Endothelial cell of umbilical vein (primary cell): ENCODE measurements at regions not wholly inside any gene's neighbourhood (a gene's known extent, or its start where the extent isn't known, plus 50 kb on each side); places are given as distances from the start of the nearest gene placed in this dataset.

Source experiments
- BruUV-seq: library from RNA; stranded (reverse); fragments of 400-500 nt; replicated peaks from 2 replicates; lab custom pipeline; 2021; lab: Mats Ljungman, UMichigan
- CTCF ChIA-PET: fragments of 300-600, 350-600 bp; sonication (Branson Sonifier 250); formaldehyde crosslinking; loops from one replicate; lab custom pipeline; 2021; ENCODE audit warnings: antibody characterized with exemption, inconsistent platforms; lab: Charles Lee
- POLR2A ChIA-PET: fragments of 300-600, 350-600 bp; sonication (Branson Sonifier 250); formaldehyde crosslinking; loops from one replicate; lab custom pipeline; 2021; ENCODE audit warnings: antibody characterized with exemption, inconsistent platforms; lab: Charles Lee
- DNase-seq: peaks from one replicate; pipeline ENCODE4 v3.0.0-alpha.2; 2011; ENCODE audit warnings: low read depth, low spot score
- FAIRE-seq: peaks from 2 replicates; lab custom pipeline; 2011; peaks lifted over from hg19 to GRCh38; lab: Jason Lieb, UNC
- H2AFZ ChIP-seq: 2 replicates; pipeline ENCODE4 v1.6.0; 2012; ENCODE audit warnings: low read depth, low read length, control low read depth, inconsistent platforms
- H3K27ac ChIP-seq: 2 replicates; pipeline ENCODE4 v1.5.1; 2011; ENCODE audit warnings: low read depth, mild to moderate bottlenecking, control low read depth, low read length, moderate library complexity; ENCODE audit not compliant: insufficient read depth
- H3K27me3 ChIP-seq, 2 experiments: 2 replicates each; pipeline versions ENCODE4 v1.6.0 to v1.6.1; 2011; ENCODE audit warnings: low read length in 2 of 2, mixed read lengths in 1 of 2; ENCODE audit not compliant: control insufficient read depth in 2 of 2, insufficient read depth in 2 of 2
- H3K36me3 ChIP-seq, 2 experiments: 2 replicates in 1 of 2; 3 replicates in 1 of 2; pipeline ENCODE4 v1.5.1; 2011; ENCODE audit warnings: low read length in 2 of 2, mild to moderate bottlenecking in 1 of 2, moderate library complexity in 1 of 2; ENCODE audit not compliant: control insufficient read depth in 2 of 2, insufficient read depth in 2 of 2; ENCODE audit errors: extremely low read depth in 1 of 2
- H3K4me1 ChIP-seq: 3 replicates; pipeline ENCODE4 v1.5.1; 2011; ENCODE audit warnings: mild to moderate bottlenecking, low read length; ENCODE audit not compliant: control insufficient read depth, insufficient read depth; ENCODE audit errors: extremely low read depth
- H3K4me2 ChIP-seq: 2 replicates; pipeline ENCODE4 v1.6.1; 2011; ENCODE audit warnings: low read length, control low read depth, mixed read lengths; ENCODE audit not compliant: insufficient read depth
- H3K4me3 ChIP-seq, 3 experiments: fragments of 200-600 bp in 1 of 3; sonication (generic), shearing (Covaris generic) in 1 of 3; replicated peaks in 1 of 3; 2 replicates each; pipeline ENCODE4 v1.5.1; 2011 to 2016; ENCODE audit warnings: control low read depth in 3 of 3, low read length in 3 of 3, mild to moderate bottlenecking in 2 of 3, inconsistent platforms in 1 of 3, low read depth in 1 of 3, moderate library complexity in 1 of 3; ENCODE audit not compliant: insufficient read depth in 1 of 3
- H3K79me2 ChIP-seq: 2 replicates; pipeline ENCODE4 v1.6.0; 2012; ENCODE audit warnings: low read length, inconsistent platforms; ENCODE audit not compliant: control insufficient read depth, insufficient read depth
- H3K9ac ChIP-seq: replicated peaks from 2 replicates; pipeline ENCODE3; 2011; ENCODE audit warnings: low read length, control low read depth; ENCODE audit not compliant: insufficient read depth; ENCODE audit errors: extremely low read depth
- H3K9me1 ChIP-seq: replicated peaks from 3 replicates; pipeline ENCODE4 v1.6.0; 2011; ENCODE audit warnings: mild to moderate bottlenecking, low read length; ENCODE audit not compliant: control insufficient read depth, insufficient read depth; ENCODE audit errors: extremely low read depth
- H3K9me3 ChIP-seq: replicated peaks from 2 replicates; pipeline ENCODE4 v1.5.1; 2012; ENCODE audit warnings: low read length, inconsistent platforms; ENCODE audit not compliant: control insufficient read depth, insufficient read depth
- H4K20me1 ChIP-seq: replicated peaks from 2 replicates; pipeline ENCODE3; 2011; ENCODE audit warnings: mild to moderate bottlenecking, low read length; ENCODE audit not compliant: control insufficient read depth, insufficient read depth; ENCODE audit errors: extremely low read depth
- EZH2 ChIP-seq: IDR thresholded peaks from 2 replicates; pipeline ENCODE4 v1.6.1; 2012; ENCODE audit warnings: borderline replicate concordance, low read depth, mild to moderate bottlenecking, moderate library complexity, low read length, inconsistent platforms; ENCODE audit not compliant: severe bottlenecking
- FOS ChIP-seq: IDR thresholded peaks from 2 replicates; pipeline ENCODE4 v1.6.1; 2011; ENCODE audit warnings: mild to moderate bottlenecking, low read length, moderate library complexity, borderline replicate concordance; ENCODE audit not compliant: insufficient read depth
- GATA2 ChIP-seq: IDR thresholded peaks from 2 replicates; pipeline ENCODE4 v1.7.0; 2011; ENCODE audit warnings: low read depth, mild to moderate bottlenecking, moderate library complexity, mixed read lengths, low read length; ENCODE audit not compliant: insufficient read length, insufficient read depth
- JUN ChIP-seq: IDR thresholded peaks from 2 replicates; pipeline ENCODE4 v1.6.1; 2011; ENCODE audit warnings: borderline replicate concordance, low read depth; ENCODE audit not compliant: insufficient read length, insufficient read depth
- MYC ChIP-seq: IDR thresholded peaks from one replicate; pipeline ENCODE4 v1.6.1; 2011; ENCODE audit warnings: mild to moderate bottlenecking, low read depth, low read length
- POLR2A ChIP-seq: IDR thresholded peaks from 2 replicates; pipeline ENCODE4 v1.6.1; 2012; ENCODE audit warnings: low read depth, mild to moderate bottlenecking, control low read depth, low read length
- POLR2AphosphoS5 ChIP-seq: IDR thresholded peaks from 2 replicates; pipeline ENCODE4 v1.6.1; 2012; ENCODE audit warnings: low read depth, mild to moderate bottlenecking, control low read depth, low read length, moderate library complexity; ENCODE audit not compliant: insufficient read depth
- dilution Hi-C: fragments of 300-500 bp; cut with MboI; formaldehyde crosslinking; loops from one replicate; pipeline ENCODE4 v1.15.0; 2019; ENCODE audit warnings: low sequenced_read_pairs; ENCODE audit not compliant: extremely low pct_ligation_motif_present
- intact Hi-C: fragments of 100-400 bp; cut with micrococcal nuclease; formaldehyde crosslinking; loops from one replicate; pipeline ENCODE4 v1.10.0; 2022
- TF ChIP-seq, protein P1 (sequence below), 2 donors: IDR thresholded peaks; 1 replicate in 1 of 2; 2 replicates in 1 of 2; pipeline ENCODE4 v1.5.1; 2011; ENCODE audit warnings: low read length in 2 of 2, mild to moderate bottlenecking in 2 of 2, moderate library complexity in 2 of 2, control low read depth in 1 of 2, inconsistent platforms in 1 of 2, low read depth in 1 of 2; ENCODE audit not compliant: insufficient read depth in 1 of 2; ENCODE audit errors: extremely low read depth in 1 of 2
- TF ChIP-seq, protein P2 (sequence below): IDR thresholded peaks from 2 replicates; pipeline ENCODE4 v1.6.1; 2011; ENCODE audit not compliant: insufficient read depth, insufficient read length

DNA sequence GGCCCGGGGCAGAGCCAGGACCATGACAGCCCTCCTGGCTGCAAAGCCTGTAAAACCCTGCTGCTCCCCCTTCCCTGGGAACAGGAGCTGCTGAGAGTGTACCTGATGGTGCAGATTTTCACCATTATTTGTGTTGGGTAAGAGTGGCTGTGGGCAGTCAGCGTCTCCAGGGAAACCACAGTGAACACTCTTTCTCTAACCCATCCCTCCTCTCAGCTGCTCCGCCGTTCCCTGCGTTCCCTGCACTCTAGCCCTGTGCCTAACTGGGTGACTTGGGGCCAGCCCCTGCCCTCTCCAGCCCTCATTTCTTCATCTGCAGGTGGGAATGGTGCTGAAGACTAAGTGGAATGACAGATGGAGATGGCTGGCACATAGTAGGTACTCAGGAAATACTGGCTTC lies 75.9 kb upstream of the PCBD1 start:
- intact Hi-C loops (no loop called here), dilution Hi-C loops (no loop called here)
- H3K36me3 ChIP-seq: no peaks in the 10 kb centered on the region
- TF ChIP-seq POLR2AphosphoS5: no peak
- no peak for TF ChIP-seq GATA2
- no peak for TF ChIP-seq JUN
- no peak for TF ChIP-seq EZH2
- TF ChIP-seq, protein P1, sequence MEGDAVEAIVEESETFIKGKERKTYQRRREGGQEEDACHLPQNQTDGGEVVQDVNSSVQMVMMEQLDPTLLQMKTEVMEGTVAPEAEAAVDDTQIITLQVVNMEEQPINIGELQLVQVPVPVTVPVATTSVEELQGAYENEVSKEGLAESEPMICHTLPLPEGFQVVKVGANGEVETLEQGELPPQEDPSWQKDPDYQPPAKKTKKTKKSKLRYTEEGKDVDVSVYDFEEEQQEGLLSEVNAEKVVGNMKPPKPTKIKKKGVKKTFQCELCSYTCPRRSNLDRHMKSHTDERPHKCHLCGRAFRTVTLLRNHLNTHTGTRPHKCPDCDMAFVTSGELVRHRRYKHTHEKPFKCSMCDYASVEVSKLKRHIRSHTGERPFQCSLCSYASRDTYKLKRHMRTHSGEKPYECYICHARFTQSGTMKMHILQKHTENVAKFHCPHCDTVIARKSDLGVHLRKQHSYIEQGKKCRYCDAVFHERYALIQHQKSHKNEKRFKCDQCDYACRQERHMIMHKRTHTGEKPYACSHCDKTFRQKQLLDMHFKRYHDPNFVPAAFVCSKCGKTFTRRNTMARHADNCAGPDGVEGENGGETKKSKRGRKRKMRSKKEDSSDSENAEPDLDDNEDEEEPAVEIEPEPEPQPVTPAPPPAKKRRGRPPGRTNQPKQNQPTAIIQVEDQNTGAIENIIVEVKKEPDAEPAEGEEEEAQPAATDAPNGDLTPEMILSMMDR (IDR thresholded peaks at IDR 0.05; ENCODE audit: extremely low read depth in 1 of 2, insufficient read depth in 1 of 2, low read depth in 1 of 2, low read length in 2 of 2): no peak
- TF ChIP-seq MYC: no peak
- TF ChIP-seq, protein P2, sequence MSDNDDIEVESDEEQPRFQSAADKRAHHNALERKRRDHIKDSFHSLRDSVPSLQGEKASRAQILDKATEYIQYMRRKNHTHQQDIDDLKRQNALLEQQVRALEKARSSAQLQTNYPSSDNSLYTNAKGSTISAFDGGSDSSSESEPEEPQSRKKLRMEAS: no peak
- no peak for TF ChIP-seq POLR2A
- no peak for TF ChIP-seq FOS
- no peaks in the 10 kb centered on the region for H3K9me1 ChIP-seq
- no peak overlapping the region for H3K4me3 ChIP-seq
- no peaks in the 10 kb centered on the region for H4K20me1 ChIP-seq
- no peak overlapping the region for H3K27ac ChIP-seq
- POLR2A ChIA-PET: no interaction called here
- FAIRE-seq (no peak), DNase-seq (no peak)
- no peaks in the 10 kb centered on the region for H3K4me1 ChIP-seq
- no peaks in the 10 kb centered on the region for H3K9me3 ChIP-seq
- no TSS peak for BruUV-seq
- H3K4me2 ChIP-seq: no peak overlapping the region
- CTCF ChIA-PET: no interaction called here
- H3K9ac ChIP-seq: no peak overlapping the region
- no peak overlapping the region for H2AFZ ChIP-seq
- H3K27me3 ChIP-seq: no peaks in the 10 kb centered on the region
- no peaks in the 10 kb centered on the region for H3K79me2 ChIP-seq
